ENCODE measurements at regions not wholly inside any gene's neighbourhood (a gene's known extent, or its start where the extent isn't known, plus 50 kb on each side); places are given as distances from the start of the nearest gene placed in this dataset.

DNA sequence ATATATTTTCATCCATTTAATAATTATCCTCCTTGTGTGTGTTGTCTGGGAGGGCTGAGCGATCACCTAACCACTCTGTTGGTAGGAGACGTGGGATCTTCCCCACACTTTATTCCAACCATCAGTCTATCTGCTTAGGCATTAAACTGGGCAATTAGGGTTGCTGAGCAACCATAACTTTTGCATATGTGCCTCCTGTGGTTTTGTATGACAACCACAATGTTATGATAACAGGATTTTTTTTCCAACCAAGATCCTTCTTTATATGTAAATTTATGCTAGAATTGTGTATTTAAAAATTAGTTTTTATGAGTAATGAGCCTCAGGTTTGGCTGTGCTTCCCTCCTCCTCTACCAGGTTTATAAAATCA lies 495.0 kb upstream of the MGMT start:
- TF ChIP-seq EZH2 (IDR thresholded peaks at IDR 0.05; ENCODE audit: borderline replicate concordance, low read length), result no peak
- TF ChIP-seq, protein P1, sequence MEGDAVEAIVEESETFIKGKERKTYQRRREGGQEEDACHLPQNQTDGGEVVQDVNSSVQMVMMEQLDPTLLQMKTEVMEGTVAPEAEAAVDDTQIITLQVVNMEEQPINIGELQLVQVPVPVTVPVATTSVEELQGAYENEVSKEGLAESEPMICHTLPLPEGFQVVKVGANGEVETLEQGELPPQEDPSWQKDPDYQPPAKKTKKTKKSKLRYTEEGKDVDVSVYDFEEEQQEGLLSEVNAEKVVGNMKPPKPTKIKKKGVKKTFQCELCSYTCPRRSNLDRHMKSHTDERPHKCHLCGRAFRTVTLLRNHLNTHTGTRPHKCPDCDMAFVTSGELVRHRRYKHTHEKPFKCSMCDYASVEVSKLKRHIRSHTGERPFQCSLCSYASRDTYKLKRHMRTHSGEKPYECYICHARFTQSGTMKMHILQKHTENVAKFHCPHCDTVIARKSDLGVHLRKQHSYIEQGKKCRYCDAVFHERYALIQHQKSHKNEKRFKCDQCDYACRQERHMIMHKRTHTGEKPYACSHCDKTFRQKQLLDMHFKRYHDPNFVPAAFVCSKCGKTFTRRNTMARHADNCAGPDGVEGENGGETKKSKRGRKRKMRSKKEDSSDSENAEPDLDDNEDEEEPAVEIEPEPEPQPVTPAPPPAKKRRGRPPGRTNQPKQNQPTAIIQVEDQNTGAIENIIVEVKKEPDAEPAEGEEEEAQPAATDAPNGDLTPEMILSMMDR (conservative IDR thresholded peaks at IDR 0.05 in 1 of 2, IDR thresholded peaks at IDR 0.05 in 1 of 2; ENCODE audit: extremely low read depth in 1 of 2, insufficient read depth in 1 of 2, low read depth in 1 of 2, low read length in 2 of 2), result no peak

Data from mammary epithelial cell (primary cell).